Activated CD8-positive, alpha-beta T cell treated with anti-CD3 and anti-CD28 coated beads for 36 hours (primary cell): ENCODE measurements at regions not wholly inside any gene's neighbourhood (a gene's known extent, or its start where the extent isn't known, plus 50 kb on each side); places are given as distances from the start of the nearest gene placed in this dataset.
A peak's percentile ranks its signal among the peaks of the same experiment; 100 is the strongest.

Experiments used
- ATAC-seq: fragments of 200-7000 bp; cut with Tn5 transposase; one replicate; pipeline ENCODE4 v1.10.0; 2021; ENCODE audit warnings: mild to moderate bottlenecking, moderate library complexity
- CTCF ChIA-PET: fragments of 350-600 bp; sonication (Branson Sonifier 250); formaldehyde crosslinking; loops from one replicate; lab custom pipeline; 2021; ENCODE audit warnings: antibody characterized with exemption; lab: Charles Lee
- POLR2A ChIA-PET: fragments of 350-600 bp; sonication (Branson Sonifier 250); formaldehyde crosslinking; loops from one replicate; lab custom pipeline; 2021; ENCODE audit warnings: antibody characterized with exemption; lab: Charles Lee
- DNase-seq: peaks from one replicate; pipeline ENCODE4 v3.0.0-alpha.2; 2020
- H3K27ac Mint-ChIP-seq: one replicate; pipeline ENCODE4 v1.8.0; 2021; ENCODE audit warnings: mild to moderate bottlenecking, mixed read lengths
- H3K27me3 Mint-ChIP-seq: one replicate; pipeline ENCODE4 v1.8.0; 2021; ENCODE audit warnings: mixed read lengths
- H3K36me3 Mint-ChIP-seq: one replicate; pipeline ENCODE4 v1.8.0; 2021; ENCODE audit warnings: low read depth, mixed read lengths
- H3K4me1 Mint-ChIP-seq: one replicate; pipeline ENCODE4 v1.8.0; 2021; ENCODE audit warnings: low read depth, mixed read lengths
- H3K4me3 Mint-ChIP-seq: one replicate; pipeline ENCODE4 v1.8.0; 2021; ENCODE audit warnings: mild to moderate bottlenecking, moderate library complexity, mixed read lengths
- H3K9me3 Mint-ChIP-seq: one replicate; pipeline ENCODE4 v1.8.0; 2021; ENCODE audit warnings: mixed read lengths
- CTCF ChIP-seq: fragments of 200-600 bp; IDR thresholded peaks from one replicate; pipeline ENCODE4 v1.8.0; 2022; ENCODE audit warnings: antibody characterized with exemption, mild to moderate bottlenecking
- intact Hi-C: fragments of 100-400 bp; cut with micrococcal nuclease; formaldehyde crosslinking; loops from one replicate; pipeline ENCODE4 v1.10.0; 2022

- intact Hi-C loops = no loop called here
- H3K9me3 Mint-ChIP-seq = no peaks in the 10 kb centered on the region
- no peak overlapping the region for H3K4me3 Mint-ChIP-seq
- ChIA-PET CTCF (no interaction called here), POLR2A (no interaction called here)
- H3K27ac Mint-ChIP-seq = no peak overlapping the region
- DNase-seq = no peak
- peaks cover 9% of the 10 kb centered on the region for H3K4me1 Mint-ChIP-seq
- no peak for ATAC-seq
- no peaks in the 10 kb centered on the region for H3K36me3 Mint-ChIP-seq
- peaks cover 6% of the 10 kb centered on the region for H3K27me3 Mint-ChIP-seq
- no peak for TF ChIP-seq CTCF
These were observed 104.6 kb upstream of the LSM8 start for GRCh38 chr7:118079369-118079768.

GRCh38 chr7:118080947-118081346, 103.0 kb upstream of the LSM8 start:
- ATAC-seq = peak; percentile 99
- peak; percentile 77 for DNase-seq
- TF ChIP-seq CTCF = no peak
- intact Hi-C loops = no loop called here
- Mint-ChIP-seq H3K4me1 (peaks cover 9% of the 10 kb centered on the region), H3K27me3 (peaks cover 11% of the 10 kb centered on the region), H3K27ac (no peak overlapping the region), H3K9me3 (no peaks in the 10 kb centered on the region), H3K4me3 (no peak overlapping the region), H3K36me3 (no peaks in the 10 kb centered on the region)
- POLR2A ChIA-PET = no interaction called here
- CTCF ChIA-PET = no interaction called here

GRCh38 chr7:118082506-118082905, 101.5 kb upstream of the LSM8 start:
- Mint-ChIP-seq H3K27ac (no peak overlapping the region), H3K4me1 (peaks cover 9% of the 10 kb centered on the region), H3K9me3 (no peaks in the 10 kb centered on the region), H3K4me3 (no peak overlapping the region), H3K36me3 (no peaks in the 10 kb centered on the region), H3K27me3 (peaks cover 12% of the 10 kb centered on the region)
- no peak for ATAC-seq
- intact Hi-C loops = no loop called here
- ChIA-PET POLR2A (no interaction called here), CTCF (no interaction called here)
- DNase-seq = no peak
- TF ChIP-seq CTCF = no peak

- H3K4me3 Mint-ChIP-seq = no peak overlapping the region
These were observed 99.0 kb upstream of the LSM8 start for GRCh38 chr7:118085000-118085399.

GRCh38 chr7:118087126-118087525, 96.8 kb upstream of the LSM8 start:
- intact Hi-C loops = no loop called here
- H3K36me3 Mint-ChIP-seq = no peaks in the 10 kb centered on the region
- H3K27me3 Mint-ChIP-seq = peaks cover 16% of the 10 kb centered on the region
- ATAC-seq (no peak), DNase-seq (no peak)
- H3K4me1 Mint-ChIP-seq = no peaks in the 10 kb centered on the region
- H3K4me3 Mint-ChIP-seq = no peak overlapping the region
- TF ChIP-seq CTCF = no peak
- H3K9me3 Mint-ChIP-seq = no peaks in the 10 kb centered on the region
- no peak overlapping the region for H3K27ac Mint-ChIP-seq
- ChIA-PET POLR2A (no interaction called here), CTCF (no interaction called here)

More at GRCh38 chr7:118085000-118085399, 99.0 kb upstream of the LSM8 start:
- CTCF ChIA-PET = no interaction called here
- no peak for DNase-seq
- peaks cover 16% of the 10 kb centered on the region for H3K27me3 Mint-ChIP-seq
- peaks cover 9% of the 10 kb centered on the region for H3K4me1 Mint-ChIP-seq
- no peaks in the 10 kb centered on the region for H3K9me3 Mint-ChIP-seq
- H3K36me3 Mint-ChIP-seq = no peaks in the 10 kb centered on the region
- no peak for TF ChIP-seq CTCF
- POLR2A ChIA-PET = no interaction called here
- H3K27ac Mint-ChIP-seq = no peak overlapping the region
- no peak for ATAC-seq
- intact Hi-C loops = no loop called here
